CD8-positive, alpha-beta memory T cell (primary cell): ENCODE measurements at regions not wholly inside any gene's neighbourhood (a gene's known extent, or its start where the extent isn't known, plus 50 kb on each side); places are given as distances from the start of the nearest gene placed in this dataset.
A peak's percentile ranks its signal among the peaks of the same experiment; 100 is the strongest.
"Not testable (repeated sequence)": the region's sequence is repeated elsewhere in the genome, so short reads cannot be mapped to it uniquely, and the experiment has no call there.

ENCODE experiments used
- CTCF ChIA-PET: fragments of 350-600 bp; sonication (Branson Sonifier 250); formaldehyde crosslinking; loops from one replicate; lab custom pipeline; 2021; ENCODE audit warnings: antibody characterized with exemption; lab: Charles Lee
- POLR2A ChIA-PET: fragments of 350-600 bp; sonication (Branson Sonifier 250); formaldehyde crosslinking; loops from one replicate; lab custom pipeline; 2021; ENCODE audit warnings: antibody characterized with exemption; lab: Charles Lee
- DNase-seq, 5 donors: peaks; one replicate each; pipeline versions ENCODE4 v3.0.0 to v3.0.0-alpha.2; 2020 to 2022; ENCODE audit warnings: mixed read lengths in 1 of 5
- H3K27ac ChIP-seq: one replicate; pipeline ENCODE4 v1.7.0; 2013; ENCODE audit warnings: low read depth, mild to moderate bottlenecking, low read length, moderate library complexity
- H3K27me3 ChIP-seq: 2 replicates; pipeline ENCODE4 v1.7.0; 2013; ENCODE audit warnings: low read length, mild to moderate bottlenecking; ENCODE audit not compliant: insufficient read depth, poor library complexity, severe bottlenecking
- H3K36me3 ChIP-seq: 2 replicates; pipeline ENCODE4 v1.7.0; 2013; ENCODE audit warnings: mild to moderate bottlenecking, low read length, moderate library complexity; ENCODE audit not compliant: insufficient read depth
- H3K4me1 ChIP-seq: 2 replicates; pipeline ENCODE4 v1.7.0; 2013; ENCODE audit warnings: mild to moderate bottlenecking, low read length, moderate library complexity; ENCODE audit not compliant: insufficient read depth
- H3K4me3 ChIP-seq: 2 replicates; pipeline ENCODE4 v1.7.0; 2013; ENCODE audit warnings: mild to moderate bottlenecking, low read length
- H3K9me3 ChIP-seq: 2 replicates; pipeline ENCODE4 v1.7.0; 2013; ENCODE audit warnings: mild to moderate bottlenecking, low read length
- H3K27ac Mint-ChIP-seq, 8 donors: one replicate each; pipeline ENCODE4 v1.8.0; 2020 to 2021; ENCODE audit warnings: mixed read lengths in 8 of 8, mild to moderate bottlenecking in 6 of 8, inconsistent platforms in 3 of 8, moderate library complexity in 3 of 8
- H3K27me3 Mint-ChIP-seq, 2 donors: one replicate each; pipeline ENCODE4 v1.8.0; 2020 to 2021; ENCODE audit warnings: mixed read lengths in 2 of 2, mild to moderate bottlenecking in 1 of 2, moderate library complexity in 1 of 2
- H3K36me3 Mint-ChIP-seq, 3 donors: one replicate each; pipeline ENCODE4 v1.8.0; 2020 to 2021; ENCODE audit warnings: mixed read lengths in 3 of 3, inconsistent platforms in 1 of 3, mild to moderate bottlenecking in 1 of 3
- H3K4me1 Mint-ChIP-seq, 3 donors: one replicate each; pipeline ENCODE4 v1.8.0; 2020 to 2021; ENCODE audit warnings: mixed read lengths in 3 of 3, inconsistent platforms in 1 of 3, mild to moderate bottlenecking in 1 of 3
- H3K4me3 Mint-ChIP-seq, 7 donors: one replicate each; pipeline ENCODE4 v1.8.0; 2020 to 2021; ENCODE audit warnings: mixed read lengths in 7 of 7, mild to moderate bottlenecking in 6 of 7, moderate library complexity in 4 of 7, inconsistent platforms in 2 of 7
- H3K9me3 Mint-ChIP-seq, 5 donors: one replicate each; pipeline ENCODE4 v1.8.0; 2020 to 2022; ENCODE audit warnings: mixed read lengths in 5 of 5, mild to moderate bottlenecking in 3 of 5, moderate library complexity in 2 of 5, inconsistent platforms in 1 of 5

GRCh38 chr2:83993873-83994632 is 465.0 kb downstream of the SUCLG1 start:
- Mint-ChIP-seq H3K27me3 (peaks cover 4 to 7% of the 10 kb centered on the region in 2 donors), H3K36me3 (no peaks in the 10 kb centered on the region), H3K9me3 (peaks cover 0 to 14% (median 2%) of the 10 kb centered on the region in 5 donors), H3K4me1 (no peaks in the 10 kb centered on the region), H3K4me3 (no peak overlapping the region), H3K27ac (no peak overlapping the region)
- H3K27me3 ChIP-seq: no peaks in the 10 kb centered on the region
- no peaks in the 10 kb centered on the region for H3K9me3 ChIP-seq
- H3K4me3 ChIP-seq: no peak overlapping the region
- no peak for DNase-seq
- H3K27ac ChIP-seq: no peak overlapping the region
- no peaks in the 10 kb centered on the region for H3K4me1 ChIP-seq
- H3K36me3 ChIP-seq: no peaks in the 10 kb centered on the region
- ChIA-PET CTCF (no interaction called here), POLR2A (no interaction called here)

GRCh38 chr2:83991992-83992391 is 467.1 kb downstream of the SUCLG1 start:
- Histone ChIP-seq H3K36me3 (no peaks in the 10 kb centered on the region), H3K27ac (no peak overlapping the region), H3K4me3 (no peak overlapping the region), H3K27me3 (no peaks in the 10 kb centered on the region), H3K9me3 (no peaks in the 10 kb centered on the region), H3K4me1 (no peaks in the 10 kb centered on the region)
- Mint-ChIP-seq H3K27me3 (peaks cover 4 to 5% of the 10 kb centered on the region in 2 donors), H3K27ac (no peak overlapping the region), H3K4me1 (no peaks in the 10 kb centered on the region), H3K9me3 (peaks cover 0 to 17% (median 3%) of the 10 kb centered on the region in 5 donors), H3K4me3 (no peak overlapping the region), H3K36me3 (no peaks in the 10 kb centered on the region)
- POLR2A ChIA-PET: no interaction called here
- no peak for DNase-seq
- CTCF ChIA-PET: no interaction called here

- CTCF ChIA-PET: no interaction called here
- POLR2A ChIA-PET: no interaction called here
- no peak for DNase-seq
- Histone ChIP-seq H3K27ac (no peak overlapping the region), H3K4me3 (no peak overlapping the region), H3K4me1 (no peaks in the 10 kb centered on the region), H3K36me3 (no peaks in the 10 kb centered on the region), H3K9me3 (no peaks in the 10 kb centered on the region), H3K27me3 (no peaks in the 10 kb centered on the region)
- no peak overlapping the region for H3K4me3 Mint-ChIP-seq
- peaks cover 4 to 5% of the 10 kb centered on the region in 2 donors for H3K27me3 Mint-ChIP-seq
- no peaks in the 10 kb centered on the region for H3K36me3 Mint-ChIP-seq
- H3K4me1 Mint-ChIP-seq: no peaks in the 10 kb centered on the region
- H3K9me3 Mint-ChIP-seq: peaks cover 0 to 27% (median 3%) of the 10 kb centered on the region in 5 donors
- no peak overlapping the region for H3K27ac Mint-ChIP-seq
These were observed 468.4 kb downstream of the SUCLG1 start for GRCh38 chr2:83990636-83991035.

- CTCF ChIA-PET, H3K9me3 ChIP-seq, H3K27ac ChIP-seq, H3K36me3 Mint-ChIP-seq, H3K4me3 Mint-ChIP-seq, H3K4me3 ChIP-seq, H3K27me3 ChIP-seq, H3K4me1 Mint-ChIP-seq, POLR2A ChIA-PET, H3K4me1 ChIP-seq, H3K27me3 Mint-ChIP-seq, DNase-seq, H3K36me3 ChIP-seq: not testable (repeated sequence)
- Mint-ChIP-seq H3K9me3 (peaks cover 0 to 14% (median 4%) of the 10 kb centered on the region in 5 donors), H3K27ac (peak overlapping the region in 1 of 8 donors; percentile 74)
These were observed 482.5 kb downstream of the SUCLG1 start for GRCh38 chr2:83976628-83977027.

GRCh38 chr2:83972128-83972527 is 487.0 kb downstream of the SUCLG1 start:
- Mint-ChIP-seq H3K4me1 (no peaks in the 10 kb centered on the region), H3K27me3 (peaks cover 1 to 4% of the 10 kb centered on the region in 2 donors), H3K9me3 (peaks cover 0 to 15% (median 4%) of the 10 kb centered on the region in 5 donors), H3K27ac (no peak overlapping the region), H3K4me3 (no peak overlapping the region), H3K36me3 (no peaks in the 10 kb centered on the region)
- Histone ChIP-seq H3K9me3 (no peaks in the 10 kb centered on the region), H3K4me1 (no peaks in the 10 kb centered on the region), H3K27ac (no peak overlapping the region), H3K36me3 (no peaks in the 10 kb centered on the region), H3K4me3 (no peak overlapping the region), H3K27me3 (no peaks in the 10 kb centered on the region)
- CTCF ChIA-PET: no interaction called here
- POLR2A ChIA-PET: no interaction called here
- DNase-seq: no peak

GRCh38 chr2:83971547-83971946 is 487.5 kb downstream of the SUCLG1 start:
- Histone ChIP-seq H3K4me3 (no peak overlapping the region), H3K4me1 (no peaks in the 10 kb centered on the region), H3K9me3 (no peaks in the 10 kb centered on the region), H3K36me3 (no peaks in the 10 kb centered on the region), H3K27ac (no peak overlapping the region), H3K27me3 (no peaks in the 10 kb centered on the region)
- CTCF ChIA-PET: no interaction called here
- POLR2A ChIA-PET: no interaction called here
- Mint-ChIP-seq H3K27me3 (peaks cover 1 to 4% of the 10 kb centered on the region in 2 donors), H3K27ac (no peak overlapping the region), H3K9me3 (peaks cover 0 to 15% (median 4%) of the 10 kb centered on the region in 5 donors), H3K4me3 (no peak overlapping the region), H3K4me1 (no peaks in the 10 kb centered on the region), H3K36me3 (no peaks in the 10 kb centered on the region)
- DNase-seq: no peak

- Mint-ChIP-seq H3K9me3 (peaks cover 0 to 10% (median 2%) of the 10 kb centered on the region in 5 donors), H3K27me3 (peaks cover 1 to 4% of the 10 kb centered on the region in 2 donors), H3K4me1 (no peaks in the 10 kb centered on the region), H3K4me3 (no peak overlapping the region), H3K36me3 (no peaks in the 10 kb centered on the region), H3K27ac (no peak overlapping the region)
- no peak overlapping the region for H3K27ac ChIP-seq
- ChIA-PET CTCF (no interaction called here), POLR2A (no interaction called here)
- H3K4me3 ChIP-seq: no peak overlapping the region
- H3K27me3 ChIP-seq: no peaks in the 10 kb centered on the region
- H3K4me1 ChIP-seq: no peaks in the 10 kb centered on the region
- no peaks in the 10 kb centered on the region for H3K36me3 ChIP-seq
- H3K9me3 ChIP-seq: no peaks in the 10 kb centered on the region
- no peak for DNase-seq
These were observed 488.7 kb downstream of the SUCLG1 start for GRCh38 chr2:83970217-83970929.

GRCh38 chr2:83969085-83969484 is 490.0 kb downstream of the SUCLG1 start:
- H3K4me1 Mint-ChIP-seq: no peaks in the 10 kb centered on the region
- peaks cover 1 to 4% of the 10 kb centered on the region in 2 donors for H3K27me3 Mint-ChIP-seq
- no peak for DNase-seq
- Histone ChIP-seq H3K36me3 (no peaks in the 10 kb centered on the region), H3K27me3 (no peaks in the 10 kb centered on the region), H3K27ac (no peak overlapping the region), H3K9me3 (no peaks in the 10 kb centered on the region), H3K4me3 (no peak overlapping the region), H3K4me1 (no peaks in the 10 kb centered on the region)
- ChIA-PET POLR2A (no interaction called here), CTCF (no interaction called here)
- no peaks in the 10 kb centered on the region for H3K36me3 Mint-ChIP-seq
- no peak overlapping the region for H3K27ac Mint-ChIP-seq
- no peak overlapping the region for H3K4me3 Mint-ChIP-seq
- H3K9me3 Mint-ChIP-seq: peaks cover 0 to 6% (median 0%) of the 10 kb centered on the region in 5 donors
